HCT116 (cell line): ENCODE measurements at regions not wholly inside any gene's neighbourhood (a gene's known extent, or its start where the extent isn't known, plus 50 kb on each side); places are given as distances from the start of the nearest gene placed in this dataset.

Experiments used
- EZH2phosphoT487 ChIP-seq: fragments of 200-600 bp; IDR thresholded peaks from 2 replicates; pipeline ENCODE4 v1.6.1; 2018; ENCODE audit warnings: antibody characterized with exemption, borderline replicate concordance
- JUND ChIP-seq: IDR thresholded peaks from 2 replicates; pipeline ENCODE4 v1.6.1; 2012
- POLR2A ChIP-seq: IDR thresholded peaks from 2 replicates; pipeline ENCODE4 v1.7.0; 2011; ENCODE audit warnings: borderline replicate concordance; ENCODE audit not compliant: insufficient read depth, insufficient read length; ENCODE audit errors: extremely low read depth
- RAD21 ChIP-seq: IDR thresholded peaks from 2 replicates; pipeline ENCODE4 v1.6.1; 2012; ENCODE audit warnings: low read depth, mild to moderate bottlenecking
- YY1 ChIP-seq: IDR thresholded peaks from 2 replicates; pipeline ENCODE4 v1.6.1; 2011; ENCODE audit warnings: low read length, low read depth, moderate library complexity, mild to moderate bottlenecking; ENCODE audit not compliant: insufficient replicate concordance; ENCODE audit errors: extremely low read depth
- TF ChIP-seq, protein P1 (sequence below), 3 experiments: fragments of 200-600 bp in 1 of 3; sonication (generic) in 1 of 3; IDR thresholded peaks in 2 of 3; conservative IDR thresholded peaks in 1 of 3; 2 replicates each; pipeline ENCODE4 v1.5.1; 2012 to 2017; ENCODE audit warnings: low read depth in 2 of 3, low read length in 2 of 3, antibody characterized with exemption in 1 of 3, borderline replicate concordance in 1 of 3, control low read depth in 1 of 3, mild to moderate bottlenecking in 1 of 3, mixed read lengths in 1 of 3, mixed run types in 1 of 3, moderate library complexity in 1 of 3; ENCODE audit not compliant: insufficient read depth in 1 of 3
- TF ChIP-seq, protein P2 (sequence below): IDR thresholded peaks from 2 replicates; pipeline ENCODE4 v1.6.1; 2012

GRCh38 chr7:80028717-80029116 is 105.9 kb upstream of the GNAI1 start:
- TF ChIP-seq, protein P1, sequence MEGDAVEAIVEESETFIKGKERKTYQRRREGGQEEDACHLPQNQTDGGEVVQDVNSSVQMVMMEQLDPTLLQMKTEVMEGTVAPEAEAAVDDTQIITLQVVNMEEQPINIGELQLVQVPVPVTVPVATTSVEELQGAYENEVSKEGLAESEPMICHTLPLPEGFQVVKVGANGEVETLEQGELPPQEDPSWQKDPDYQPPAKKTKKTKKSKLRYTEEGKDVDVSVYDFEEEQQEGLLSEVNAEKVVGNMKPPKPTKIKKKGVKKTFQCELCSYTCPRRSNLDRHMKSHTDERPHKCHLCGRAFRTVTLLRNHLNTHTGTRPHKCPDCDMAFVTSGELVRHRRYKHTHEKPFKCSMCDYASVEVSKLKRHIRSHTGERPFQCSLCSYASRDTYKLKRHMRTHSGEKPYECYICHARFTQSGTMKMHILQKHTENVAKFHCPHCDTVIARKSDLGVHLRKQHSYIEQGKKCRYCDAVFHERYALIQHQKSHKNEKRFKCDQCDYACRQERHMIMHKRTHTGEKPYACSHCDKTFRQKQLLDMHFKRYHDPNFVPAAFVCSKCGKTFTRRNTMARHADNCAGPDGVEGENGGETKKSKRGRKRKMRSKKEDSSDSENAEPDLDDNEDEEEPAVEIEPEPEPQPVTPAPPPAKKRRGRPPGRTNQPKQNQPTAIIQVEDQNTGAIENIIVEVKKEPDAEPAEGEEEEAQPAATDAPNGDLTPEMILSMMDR (IDR thresholded peaks at IDR 0.05 in 2 of 3, conservative IDR thresholded peaks at IDR 0.05 in 1 of 3; ENCODE audit: borderline replicate concordance in 1 of 3, insufficient read depth in 1 of 3, low read depth in 2 of 3, low read length in 2 of 3) = no peak
- TF ChIP-seq RAD21 (no peak), POLR2A (no peak), JUND (no peak), YY1 (no peak), EZH2phosphoT487 (no peak)
- TF ChIP-seq, protein P2, sequence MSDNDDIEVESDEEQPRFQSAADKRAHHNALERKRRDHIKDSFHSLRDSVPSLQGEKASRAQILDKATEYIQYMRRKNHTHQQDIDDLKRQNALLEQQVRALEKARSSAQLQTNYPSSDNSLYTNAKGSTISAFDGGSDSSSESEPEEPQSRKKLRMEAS = no peak
